ENCODE measurements at regions not wholly inside any gene's neighbourhood (a gene's known extent, or its start where the extent isn't known, plus 50 kb on each side); places are given as distances from the start of the nearest gene placed in this dataset.

DNA sequence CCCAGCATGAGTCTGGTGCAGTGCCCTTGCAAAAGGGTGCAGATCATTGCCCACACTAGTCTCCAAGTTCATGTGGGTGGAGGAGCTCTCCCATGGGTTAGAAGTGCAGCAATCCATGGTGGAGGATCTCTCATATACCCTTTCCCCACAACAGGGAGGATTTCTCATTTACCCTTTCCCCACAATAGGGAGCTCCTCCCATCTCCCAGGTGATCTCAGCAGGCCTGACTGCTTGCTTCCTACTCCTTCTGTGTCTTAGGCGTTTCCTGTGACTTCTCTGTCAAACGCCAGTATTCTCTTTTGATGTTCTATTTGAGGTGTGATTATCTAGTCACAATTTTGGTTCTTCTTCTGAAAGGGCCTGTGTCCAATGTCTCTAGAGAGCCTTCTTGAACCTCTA, 133.8 kb upstream of the RFX3 start:
- TF ChIP-seq, protein P1, sequence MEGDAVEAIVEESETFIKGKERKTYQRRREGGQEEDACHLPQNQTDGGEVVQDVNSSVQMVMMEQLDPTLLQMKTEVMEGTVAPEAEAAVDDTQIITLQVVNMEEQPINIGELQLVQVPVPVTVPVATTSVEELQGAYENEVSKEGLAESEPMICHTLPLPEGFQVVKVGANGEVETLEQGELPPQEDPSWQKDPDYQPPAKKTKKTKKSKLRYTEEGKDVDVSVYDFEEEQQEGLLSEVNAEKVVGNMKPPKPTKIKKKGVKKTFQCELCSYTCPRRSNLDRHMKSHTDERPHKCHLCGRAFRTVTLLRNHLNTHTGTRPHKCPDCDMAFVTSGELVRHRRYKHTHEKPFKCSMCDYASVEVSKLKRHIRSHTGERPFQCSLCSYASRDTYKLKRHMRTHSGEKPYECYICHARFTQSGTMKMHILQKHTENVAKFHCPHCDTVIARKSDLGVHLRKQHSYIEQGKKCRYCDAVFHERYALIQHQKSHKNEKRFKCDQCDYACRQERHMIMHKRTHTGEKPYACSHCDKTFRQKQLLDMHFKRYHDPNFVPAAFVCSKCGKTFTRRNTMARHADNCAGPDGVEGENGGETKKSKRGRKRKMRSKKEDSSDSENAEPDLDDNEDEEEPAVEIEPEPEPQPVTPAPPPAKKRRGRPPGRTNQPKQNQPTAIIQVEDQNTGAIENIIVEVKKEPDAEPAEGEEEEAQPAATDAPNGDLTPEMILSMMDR (IDR thresholded peaks at IDR 0.05) = no peak
- TF ChIP-seq EZH2phosphoT487 (IDR thresholded peaks at IDR 0.05) (no peak), EZH2 (IDR thresholded peaks at IDR 0.05) (no peak)

Measured in neural progenitor cell (in vitro differentiated cells).